H9 (cell line): ENCODE measurements at regions not wholly inside any gene's neighbourhood (a gene's known extent, or its start where the extent isn't known, plus 50 kb on each side); places are given as distances from the start of the nearest gene placed in this dataset.

Experiments
- DNase-seq: peaks from one replicate; pipeline ENCODE4 v3.0.0-alpha.2; 2017
- H2AFZ ChIP-seq: one replicate; pipeline ENCODE4 v1.6.1; 2013; ENCODE audit warnings: mild to moderate bottlenecking, low read length, control low read depth, moderate library complexity
- H2AK5ac ChIP-seq: 2 replicates; pipeline ENCODE4 v1.6.1; 2013; ENCODE audit warnings: low read length, control low read depth, mixed read lengths; ENCODE audit not compliant: insufficient read length
- H2BK120ac ChIP-seq: one replicate; pipeline ENCODE4 v1.6.1; 2013; ENCODE audit warnings: low read depth, mild to moderate bottlenecking, low read length, control low read depth, inconsistent platforms; ENCODE audit not compliant: poor library complexity, severe bottlenecking
- H2BK12ac ChIP-seq: 2 replicates; pipeline ENCODE4 v1.6.1; 2013; ENCODE audit warnings: low read length, control low read depth, mixed read lengths, low read depth; ENCODE audit not compliant: insufficient read length
- H2BK15ac ChIP-seq: 2 replicates; pipeline ENCODE4 v1.6.1; 2013; ENCODE audit warnings: low read depth, low read length, control low read depth
- H2BK20ac ChIP-seq: one replicate; pipeline ENCODE4 v1.6.1; 2013; ENCODE audit warnings: low read depth, mild to moderate bottlenecking, low read length, control low read depth, inconsistent platforms; ENCODE audit not compliant: poor library complexity, severe bottlenecking
- H2BK5ac ChIP-seq: 2 replicates; pipeline ENCODE4 v1.6.1; 2013; ENCODE audit warnings: low read length, control low read depth, mixed read lengths; ENCODE audit not compliant: insufficient read length
- H3K14ac ChIP-seq: 2 replicates; pipeline ENCODE4 v1.6.1; 2013; ENCODE audit warnings: low read length, control low read depth; ENCODE audit not compliant: insufficient read depth
- H3K18ac ChIP-seq: 2 replicates; pipeline ENCODE4 v1.6.1; 2013; ENCODE audit warnings: low read depth, mild to moderate bottlenecking, mixed read lengths, low read length, control low read depth; ENCODE audit not compliant: insufficient read length
- H3K23ac ChIP-seq: 2 replicates; pipeline ENCODE4 v1.6.1; 2013; ENCODE audit warnings: low read length, control low read depth, mixed read lengths, low read depth; ENCODE audit not compliant: insufficient read length
- H3K23me2 ChIP-seq: 2 replicates; pipeline ENCODE4 v1.6.1; 2013; ENCODE audit warnings: low read depth, mild to moderate bottlenecking, mixed read lengths, low read length, control low read depth; ENCODE audit not compliant: insufficient read length, poor library complexity, severe bottlenecking
- H3K27ac ChIP-seq: 2 replicates; pipeline ENCODE4 v1.5.1; 2013; ENCODE audit warnings: low read length, control low read depth, mixed read lengths, low read depth; ENCODE audit not compliant: insufficient read length
- H3K27me3 ChIP-seq: 2 replicates; pipeline ENCODE4 v1.6.1; 2013; ENCODE audit warnings: low read length, control low read depth, inconsistent platforms; ENCODE audit not compliant: insufficient read depth
- H3K4ac ChIP-seq: 2 replicates; pipeline ENCODE4 v1.6.1; 2013; ENCODE audit warnings: low read depth, mild to moderate bottlenecking, control low read depth, inconsistent platforms, low read length, moderate library complexity
- H3K4me1 ChIP-seq: 2 replicates; pipeline ENCODE4 v1.6.1; 2013; ENCODE audit warnings: low read length, control low read depth, inconsistent platforms; ENCODE audit not compliant: insufficient read depth
- H3K4me2 ChIP-seq: 2 replicates; pipeline ENCODE4 v1.6.1; 2013; ENCODE audit warnings: low read length, control low read depth, mixed read lengths; ENCODE audit not compliant: insufficient read length, insufficient read depth
- H3K56ac ChIP-seq: 2 replicates; pipeline ENCODE4 v1.6.1; 2013; ENCODE audit warnings: low read depth, mild to moderate bottlenecking, mixed read lengths, low read length, control low read depth; ENCODE audit not compliant: insufficient read length
- H3K79me1 ChIP-seq: 2 replicates; pipeline ENCODE4 v1.6.1; 2013; ENCODE audit warnings: low read depth, mild to moderate bottlenecking, moderate library complexity, low read length, control low read depth, inconsistent platforms; ENCODE audit not compliant: insufficient read depth, poor library complexity, severe bottlenecking
- H3K79me2 ChIP-seq: 2 replicates; pipeline ENCODE4 v1.6.1; 2013; ENCODE audit warnings: low read length, control low read depth, inconsistent platforms; ENCODE audit not compliant: insufficient read depth
- H3K9ac ChIP-seq: 2 replicates; pipeline ENCODE4 v1.6.1; 2013; ENCODE audit warnings: low read length, control low read depth, mixed read lengths; ENCODE audit not compliant: insufficient read length; ENCODE audit errors: extremely low read depth
- H3K9me3 ChIP-seq: one replicate; pipeline ENCODE4 v1.6.1; 2013; ENCODE audit warnings: low read depth, low read length, inconsistent platforms; ENCODE audit not compliant: control insufficient read depth
- H3T11ph ChIP-seq: one replicate; pipeline ENCODE4 v1.6.1; 2013; ENCODE audit warnings: mild to moderate bottlenecking, low read length, control low read depth, inconsistent platforms
- H4K20me1 ChIP-seq: one replicate; pipeline ENCODE4 v1.6.1; 2013; ENCODE audit not compliant: control insufficient read depth, insufficient read length, insufficient read depth
- H4K5ac ChIP-seq: 2 replicates; pipeline ENCODE4 v1.6.1; 2013; ENCODE audit warnings: low read depth, mild to moderate bottlenecking, mixed read lengths, low read length, control low read depth; ENCODE audit not compliant: insufficient read length
- H4K8ac ChIP-seq: replicated peaks from 2 replicates; pipeline ENCODE4 v1.6.1; 2013; ENCODE audit warnings: low read length, control low read depth, mixed read lengths, low read depth; ENCODE audit not compliant: insufficient read length
- H4K91ac ChIP-seq: 2 replicates; pipeline ENCODE4 v1.6.1; 2013; ENCODE audit warnings: low read depth, mild to moderate bottlenecking, moderate library complexity, mixed read lengths, low read length, control low read depth; ENCODE audit not compliant: insufficient read length
- H3K27ac Mint-ChIP-seq, 3 experiments: 2 replicates in 2 of 3; 3 replicates in 1 of 3; pipeline ENCODE4 v1.8.0; 2020 to 2021; ENCODE audit warnings: mixed read lengths in 3 of 3, mild to moderate bottlenecking in 1 of 3, moderate library complexity in 1 of 3
- H3K27me3 Mint-ChIP-seq: 2 replicates; pipeline ENCODE4 v1.8.0; 2021; ENCODE audit warnings: low read depth, mild to moderate bottlenecking, moderate library complexity, mixed read lengths
- H3K36me3 Mint-ChIP-seq, 3 experiments: 2 replicates in 2 of 3; 3 replicates in 1 of 3; pipeline ENCODE4 v1.8.0; 2020 to 2021; ENCODE audit warnings: low read depth in 3 of 3, mixed read lengths in 3 of 3; ENCODE audit not compliant: insufficient read depth in 1 of 3
- H3K4me1 Mint-ChIP-seq, 2 experiments: 2 replicates each; pipeline ENCODE4 v1.8.0; 2020; ENCODE audit warnings: mixed read lengths in 2 of 2
- H3K4me3 Mint-ChIP-seq, 2 experiments: 2 replicates in 1 of 2; 3 replicates in 1 of 2; pipeline ENCODE4 v1.8.0; 2020 to 2021; ENCODE audit warnings: mild to moderate bottlenecking in 2 of 2, mixed read lengths in 2 of 2, moderate library complexity in 1 of 2
- H3K9me3 Mint-ChIP-seq, 2 experiments: 2 replicates in 1 of 2; 3 replicates in 1 of 2; pipeline ENCODE4 v1.8.0; 2020; ENCODE audit warnings: mild to moderate bottlenecking in 2 of 2, mixed read lengths in 2 of 2, moderate library complexity in 1 of 2
- WGBS: extraction: QIAGEN DNeasy Blood & Tissue Kit; methylation state at CpG from one replicate; pipeline ENCODE4 v1.1.7; 2013; ENCODE audit warnings: missing lambda C conversion rate, low lambda C conversion rate, mixed read lengths; ENCODE audit not compliant: insufficient read length; ENCODE audit errors: extremely low coverage; 5-methylcytosine and 5-hydroxymethylcytosine counted together
- TF ChIP-seq, protein P1 (sequence below): fragments of 200-600 bp; sonication (generic); conservative IDR thresholded peaks from 3 replicates; pipeline ENCODE4 v1.8.0; 2021; ENCODE audit warnings: antibody characterized with exemption, mild to moderate bottlenecking

GRCh38 chr11:116225784-116226585 lies 546.8 kb downstream of the BUD13 start:
- H3K14ac ChIP-seq = no peak overlapping the region
- H2AFZ ChIP-seq = no peak overlapping the region
- no peaks in the 10 kb centered on the region for H3K27me3 ChIP-seq
- DNase-seq = no peak
- H3K18ac ChIP-seq = no peak overlapping the region
- H3K9me3 ChIP-seq = no peaks in the 10 kb centered on the region
- H3K9ac ChIP-seq = no peak overlapping the region
- H2BK5ac ChIP-seq = no peak overlapping the region
- no peak overlapping the region for H4K8ac ChIP-seq
- H3K9me3 Mint-ChIP-seq = no peaks in the 10 kb centered on the region
- H3K79me2 ChIP-seq = no peaks in the 10 kb centered on the region
- TF ChIP-seq, protein P1, sequence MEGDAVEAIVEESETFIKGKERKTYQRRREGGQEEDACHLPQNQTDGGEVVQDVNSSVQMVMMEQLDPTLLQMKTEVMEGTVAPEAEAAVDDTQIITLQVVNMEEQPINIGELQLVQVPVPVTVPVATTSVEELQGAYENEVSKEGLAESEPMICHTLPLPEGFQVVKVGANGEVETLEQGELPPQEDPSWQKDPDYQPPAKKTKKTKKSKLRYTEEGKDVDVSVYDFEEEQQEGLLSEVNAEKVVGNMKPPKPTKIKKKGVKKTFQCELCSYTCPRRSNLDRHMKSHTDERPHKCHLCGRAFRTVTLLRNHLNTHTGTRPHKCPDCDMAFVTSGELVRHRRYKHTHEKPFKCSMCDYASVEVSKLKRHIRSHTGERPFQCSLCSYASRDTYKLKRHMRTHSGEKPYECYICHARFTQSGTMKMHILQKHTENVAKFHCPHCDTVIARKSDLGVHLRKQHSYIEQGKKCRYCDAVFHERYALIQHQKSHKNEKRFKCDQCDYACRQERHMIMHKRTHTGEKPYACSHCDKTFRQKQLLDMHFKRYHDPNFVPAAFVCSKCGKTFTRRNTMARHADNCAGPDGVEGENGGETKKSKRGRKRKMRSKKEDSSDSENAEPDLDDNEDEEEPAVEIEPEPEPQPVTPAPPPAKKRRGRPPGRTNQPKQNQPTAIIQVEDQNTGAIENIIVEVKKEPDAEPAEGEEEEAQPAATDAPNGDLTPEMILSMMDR = no peak
- no peak overlapping the region for H2AK5ac ChIP-seq
- H3T11ph ChIP-seq = no peak overlapping the region
- WGBS = no CpG with 5 or more reads among the region's 7 CpGs
- no peak overlapping the region for H2BK20ac ChIP-seq
- H3K4me1 ChIP-seq = no peaks in the 10 kb centered on the region
- H3K27ac Mint-ChIP-seq = no peak overlapping the region
- H3K4ac ChIP-seq = no peak overlapping the region
- no peaks in the 10 kb centered on the region for H3K23me2 ChIP-seq
- peaks cover 0 to 4% (median 0%) of the 10 kb centered on the region in 3 experiments; a peak in 2 of 7 replicates for H3K36me3 Mint-ChIP-seq
- H4K20me1 ChIP-seq = no peaks in the 10 kb centered on the region
- H2BK120ac ChIP-seq = no peak overlapping the region
- H3K27ac ChIP-seq = no peak overlapping the region
- no peak overlapping the region for H4K91ac ChIP-seq
- H2BK12ac ChIP-seq = no peak overlapping the region
- H3K4me1 Mint-ChIP-seq = peaks cover 27 to 37% of the 10 kb centered on the region in 2 experiments
- H3K4me3 Mint-ChIP-seq = no peak overlapping the region
- H3K56ac ChIP-seq = no peak overlapping the region
- H4K5ac ChIP-seq = no peak overlapping the region
- H3K4me2 ChIP-seq = no peak overlapping the region
- no peak overlapping the region for H2BK15ac ChIP-seq
- no peak overlapping the region for H3K23ac ChIP-seq
- no peaks in the 10 kb centered on the region for H3K79me1 ChIP-seq
- H3K27me3 Mint-ChIP-seq = peaks cover 3% of the 10 kb centered on the region
